ENCODE measurements at regions not wholly inside any gene's neighbourhood (a gene's known extent, or its start where the extent isn't known, plus 50 kb on each side); places are given as distances from the start of the nearest gene placed in this dataset.

DNA sequence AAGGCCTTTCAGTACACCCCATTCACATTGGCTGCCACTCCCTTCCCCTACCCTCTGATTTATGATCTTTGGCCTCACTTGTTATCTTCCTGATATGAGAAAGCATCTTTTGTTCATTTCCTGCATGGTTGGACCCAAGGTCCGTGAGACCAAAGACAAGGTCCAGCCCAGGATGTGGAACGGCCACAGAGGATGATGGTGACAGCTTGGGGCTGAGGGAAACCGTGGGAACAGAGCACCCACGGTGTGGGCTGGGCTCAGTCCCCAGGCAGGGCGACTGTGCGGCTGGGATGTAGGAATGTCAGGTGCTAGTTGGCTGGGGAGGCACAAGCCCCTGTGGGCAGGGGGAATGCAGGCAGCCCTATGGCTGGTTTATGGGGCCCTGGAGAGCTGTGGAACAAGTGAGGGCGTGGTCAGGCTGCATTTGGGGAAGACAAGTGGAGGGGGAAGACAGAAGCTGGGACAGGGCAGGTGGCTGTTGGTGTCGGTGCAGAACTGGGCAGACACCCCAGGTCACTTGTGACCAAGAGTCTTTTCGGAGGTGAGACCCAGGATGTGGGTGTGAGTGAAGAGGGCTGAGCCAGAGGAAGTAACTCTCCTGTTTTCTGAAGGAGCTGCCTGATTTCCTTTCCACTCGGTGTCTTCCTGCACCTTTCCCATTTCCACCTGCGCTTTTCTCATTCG, 51.7 kb upstream of the IGFBP3 start:
- 0 out of 2 replicates have a peak overlapping the region, but pooled peaks have one; percentile 34 for H2BK15ac ChIP-seq (ENCODE audit: low read length)
- H2AK5ac ChIP-seq (ENCODE audit: low read depth, low read length): no peak overlapping the region
- no peak overlapping the region for H2BK20ac ChIP-seq (ENCODE audit: low read length)
- no peaks in the 10 kb centered on the region for H4K20me1 ChIP-seq (replicated peaks in 1 of 2; ENCODE audit: control insufficient read depth in 1 of 2, insufficient read depth in 2 of 2, low read length in 2 of 2)
- no peak overlapping the region for H2AFZ ChIP-seq (ENCODE audit: low read length)
- no peak overlapping the region for H3K27ac ChIP-seq (ENCODE audit: low read depth, low read length)
- TF ChIP-seq KDM4A (IDR thresholded peaks at IDR 0.05; ENCODE audit: low read depth, low read length, severe bottlenecking) (no peak), POLR2A (IDR thresholded peaks at IDR 0.05; ENCODE audit: control extremely low read depth in 1 of 2, low read depth in 2 of 2, low read length in 2 of 2) (no peak), EP300 (IDR thresholded peaks at IDR 0.05; ENCODE audit: borderline replicate concordance in 1 of 2, low read depth in 2 of 2, low read length in 2 of 2) (no peak), SIRT6 (IDR thresholded peaks at IDR 0.05; ENCODE audit: low read length) (no peak), TEAD4 (IDR thresholded peaks at IDR 0.05; ENCODE audit: low read depth, low read length) (no peak), RFX5 (IDR thresholded peaks at IDR 0.05; ENCODE audit: borderline replicate concordance, low read depth, low read length) (no peak)
- H3K79me2 ChIP-seq (ENCODE audit: control insufficient read depth in 1 of 2, insufficient read depth in 2 of 2, low read length in 2 of 2): no peaks in the 10 kb centered on the region
- H3K23ac ChIP-seq (ENCODE audit: insufficient read length): no peak overlapping the region
- no peak overlapping the region for H3K4me3 ChIP-seq (ENCODE audit: extremely low read depth in 1 of 4, insufficient read depth in 2 of 4, low read depth in 3 of 4, low read length in 4 of 4)
- no peak overlapping the region for H3K14ac ChIP-seq (ENCODE audit: insufficient read length)
- no peak overlapping the region for H2BK12ac ChIP-seq (ENCODE audit: low read depth, low read length)
- no peak overlapping the region for H4K8ac ChIP-seq (ENCODE audit: extremely low read depth, insufficient read depth, low read length)
- ChIA-PET CTCF (ENCODE audit: partially characterized antibody) (interaction anchor here (0.6 to 0.9 kb wide), 2 partner anchors 35 to 189 kb away, joined by 3 read pairs; no protein-coding TSS in a partner anchor), POLR2A (ENCODE audit: partially characterized antibody) (no interaction called here)
- 91% methylated on average over 9 of the region's 12 CpGs; no CpG with 5 or more reads in 1 of the 2 experiments for WGBS, 2 experiments (ENCODE audit: extremely low coverage in 1 of 2, insufficient coverage in 1 of 2, insufficient read length in 1 of 2, insufficient replicate concordance in 2 of 2, low coverage in 1 of 2, low lambda C conversion rate in 2 of 2, missing lambda C conversion rate in 1 of 2)
- H4K5ac ChIP-seq (ENCODE audit: insufficient read length, low read depth, low read length): no peak overlapping the region
- no peak for DNase-seq (ENCODE audit: low read depth in 1 of 2, low spot score in 2 of 2)
- no peak overlapping the region for H3K9ac ChIP-seq (replicated peaks in 1 of 4; ENCODE audit: extremely low read depth in 1 of 4, low read depth in 3 of 4, low read length in 3 of 4)
- no peak overlapping the region for H3K4me2 ChIP-seq (ENCODE audit: insufficient read depth in 1 of 2, low read depth in 2 of 2, low read length in 2 of 2)
- no peaks in the 10 kb centered on the region for H3K23me2 ChIP-seq (ENCODE audit: low read depth, low read length)
- H3K4me1 ChIP-seq (replicated peaks in 1 of 4; ENCODE audit: control insufficient read depth in 3 of 4, insufficient read depth in 4 of 4, low read length in 3 of 4): no peaks in the 10 kb centered on the region
- no peak overlapping the region for H3K18ac ChIP-seq (ENCODE audit: extremely low read depth, low read length)
- H3K79me1 ChIP-seq (ENCODE audit: low read depth, low read length): no peaks in the 10 kb centered on the region
- H2BK5ac ChIP-seq (ENCODE audit: low read depth, low read length): no peak overlapping the region
- H2BK120ac ChIP-seq (replicated peaks; ENCODE audit: low read depth, low read length): no peak overlapping the region
- no peaks in the 10 kb centered on the region for H3K9me3 ChIP-seq (ENCODE audit: insufficient read depth in 2 of 2, low read depth in 1 of 2, low read length in 1 of 2)
- no peak overlapping the region for H3K4ac ChIP-seq (replicated peaks; ENCODE audit: insufficient read length, low read depth, low read length)
- H3K56ac ChIP-seq (replicated peaks; ENCODE audit: insufficient read length, low read depth, low read length): no peak overlapping the region
- no peak for FAIRE-seq
- H3K27me3 ChIP-seq (replicated peaks in 1 of 4; ENCODE audit: control insufficient read depth in 3 of 4, extremely low read depth in 1 of 4, insufficient read depth in 3 of 4, low read length in 3 of 4): no peaks in the 10 kb centered on the region
- H3K36me3 ChIP-seq (ENCODE audit: control insufficient read depth in 2 of 4, insufficient read depth in 4 of 4, low read length in 3 of 4): no peaks in the 10 kb centered on the region
- H4K91ac ChIP-seq (replicated peaks; ENCODE audit: insufficient read length, low read length): no peak overlapping the region

Measured in H1 (cell line).